Activated CD8-positive, alpha-beta memory T cell treated with anti-CD3 and anti-CD28 coated beads for 36 hours (primary cell): ENCODE measurements at regions not wholly inside any gene's neighbourhood (a gene's known extent, or its start where the extent isn't known, plus 50 kb on each side); places are given as distances from the start of the nearest gene placed in this dataset.
"Not testable (repeated sequence)": the region's sequence is repeated elsewhere in the genome, so short reads cannot be mapped to it uniquely, and the experiment has no call there.

ENCODE experiments used
- CTCF ChIA-PET: fragments of 350-600 bp; sonication (Branson Sonifier 250); formaldehyde crosslinking; loops from one replicate; lab custom pipeline; 2021; ENCODE audit warnings: antibody characterized with exemption; lab: Charles Lee
- POLR2A ChIA-PET: fragments of 350-600 bp; sonication (Branson Sonifier 250); formaldehyde crosslinking; loops from one replicate; lab custom pipeline; 2021; ENCODE audit warnings: antibody characterized with exemption; lab: Charles Lee

DNA sequence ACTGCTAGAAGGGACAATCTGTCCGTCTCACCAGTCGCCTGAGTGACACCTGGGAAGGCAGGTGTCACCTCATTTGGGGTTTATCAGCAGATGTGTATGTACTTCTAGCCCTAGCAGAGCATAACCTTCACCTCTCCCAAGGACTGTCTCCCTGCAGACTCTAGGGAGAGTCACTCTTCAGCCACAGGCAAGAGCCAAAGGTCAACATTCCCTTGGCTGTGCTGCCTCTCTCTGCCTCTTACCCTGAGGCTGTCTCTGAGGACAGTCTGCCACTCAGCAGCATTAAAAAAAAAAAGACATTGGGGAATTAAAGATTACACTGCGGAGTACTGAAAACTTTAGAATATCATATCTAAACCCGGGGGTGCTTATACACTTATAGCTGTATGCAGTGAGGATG lies 377.7 kb upstream of the FZD8 start:
- CTCF ChIA-PET, result no interaction called here
- POLR2A ChIA-PET, result no interaction called here

DNA sequence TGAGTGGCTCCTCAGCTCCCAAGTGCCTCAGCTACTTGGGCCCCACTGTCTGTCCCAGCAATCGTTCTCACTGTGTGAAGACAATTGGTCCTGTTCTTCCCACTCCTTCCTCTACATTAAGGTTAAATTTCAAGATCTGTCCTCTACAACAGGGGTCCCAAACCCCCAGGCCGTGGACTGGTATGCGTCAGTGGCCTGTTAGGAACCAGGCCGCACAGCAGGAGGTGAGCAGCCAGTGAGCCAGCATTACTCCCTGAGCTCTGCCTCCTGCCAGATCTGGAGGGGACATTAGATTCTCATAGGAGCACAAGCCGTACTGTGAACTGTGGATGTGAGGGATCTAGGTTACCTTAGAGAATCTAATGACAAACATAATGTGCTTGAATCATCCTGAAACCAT lies 376.9 kb upstream of the FZD8 start:
- CTCF ChIA-PET, result no interaction called here

DNA sequence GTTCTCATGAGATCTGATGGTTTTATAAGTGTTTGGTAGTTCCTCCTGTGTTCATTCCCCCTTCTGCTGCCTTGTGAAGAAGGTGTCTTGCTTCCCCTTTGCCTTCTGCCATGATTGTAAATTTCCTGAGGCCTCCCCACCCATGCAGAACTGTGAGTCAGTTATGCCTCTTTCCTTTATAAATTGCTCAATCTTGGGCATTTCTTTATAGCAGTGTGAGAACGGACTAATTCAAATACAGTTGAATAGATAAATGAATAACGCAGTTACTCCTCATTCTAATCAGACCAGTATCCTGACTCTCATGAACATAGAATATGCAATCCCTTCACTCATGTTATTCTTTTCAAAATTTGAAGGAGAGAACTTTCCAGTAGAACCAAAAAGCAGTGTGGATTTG lies 375.0 kb upstream of the FZD8 start:
- ChIA-PET CTCF (no interaction called here), POLR2A (no interaction called here)

More for the DNA sequence above, 376.9 kb upstream of the FZD8 start:
- POLR2A ChIA-PET, result no interaction called here

DNA sequence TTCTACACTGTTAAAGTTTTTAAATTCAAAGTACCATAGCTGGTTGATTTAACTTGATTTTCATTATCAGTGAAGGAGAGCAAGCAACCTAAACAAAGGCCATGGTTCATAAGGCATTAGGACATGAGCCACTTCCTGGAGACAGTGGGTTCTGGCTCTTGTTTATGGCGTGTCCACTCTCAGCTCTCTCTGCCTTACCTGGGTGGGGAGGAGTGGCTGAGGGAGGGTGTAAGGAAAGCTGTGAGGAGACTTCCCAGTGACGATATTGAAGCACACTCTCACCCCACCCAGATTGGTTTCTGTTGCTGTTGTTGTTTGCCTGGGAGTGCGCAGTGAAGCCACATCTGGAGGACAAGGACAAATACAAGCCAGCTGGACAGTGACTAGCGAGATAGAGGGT lies 365.3 kb upstream of the FZD8 start:
- ChIA-PET CTCF (no interaction called here), POLR2A (no interaction called here)

DNA sequence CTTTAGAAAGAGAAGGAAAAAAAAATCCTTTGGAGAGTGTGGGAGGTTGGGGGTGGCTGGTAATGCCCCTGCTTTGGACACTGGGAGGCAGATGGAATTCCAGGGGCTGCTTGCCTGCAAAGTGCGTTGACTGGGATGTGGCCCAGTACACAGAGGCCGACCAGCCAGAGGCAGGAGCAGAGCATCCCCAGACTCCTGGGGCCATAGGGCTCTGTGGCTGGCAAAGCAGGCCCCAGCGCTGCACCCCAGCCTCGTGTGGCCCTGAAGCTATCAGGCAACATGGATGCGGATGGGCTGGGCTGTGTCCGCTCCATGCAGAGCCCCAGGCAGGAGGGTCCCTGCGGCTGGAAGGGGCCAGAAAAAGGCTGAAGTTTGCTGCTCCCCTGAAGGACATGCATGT lies 361.6 kb upstream of the FZD8 start:
- POLR2A ChIA-PET, result no interaction called here

DNA sequence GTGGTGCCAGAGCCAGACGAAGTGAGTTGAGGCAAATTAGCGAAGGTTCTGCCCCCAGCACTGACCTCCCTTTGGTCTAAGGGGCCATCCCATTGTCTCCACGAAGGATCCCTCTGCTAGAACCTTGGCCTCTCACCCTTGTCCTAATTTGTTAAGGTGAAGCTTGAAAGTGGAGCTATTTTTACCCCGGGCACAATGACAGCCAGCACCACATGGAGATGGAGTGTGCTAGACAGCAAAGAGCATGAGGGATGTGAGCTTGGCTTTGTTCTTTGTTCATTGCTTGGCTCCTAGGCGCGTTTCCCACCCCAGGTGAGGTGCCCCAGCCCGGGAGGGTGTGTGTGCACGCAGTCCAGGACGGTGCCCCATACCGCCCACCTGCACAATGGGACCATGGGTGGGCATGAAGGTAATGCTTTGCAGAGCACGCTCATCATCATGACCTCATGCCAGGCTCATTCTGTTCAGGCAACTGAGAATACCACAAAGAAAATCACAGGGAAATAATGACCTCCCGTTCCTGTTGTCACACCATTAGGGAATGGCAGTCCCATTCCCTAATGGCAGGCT lies 361.0 kb upstream of the FZD8 start:
- POLR2A ChIA-PET, result no interaction called here
- CTCF ChIA-PET, result no interaction called here

More for the DNA sequence above, 361.6 kb upstream of the FZD8 start:
- CTCF ChIA-PET, result no interaction called here

DNA sequence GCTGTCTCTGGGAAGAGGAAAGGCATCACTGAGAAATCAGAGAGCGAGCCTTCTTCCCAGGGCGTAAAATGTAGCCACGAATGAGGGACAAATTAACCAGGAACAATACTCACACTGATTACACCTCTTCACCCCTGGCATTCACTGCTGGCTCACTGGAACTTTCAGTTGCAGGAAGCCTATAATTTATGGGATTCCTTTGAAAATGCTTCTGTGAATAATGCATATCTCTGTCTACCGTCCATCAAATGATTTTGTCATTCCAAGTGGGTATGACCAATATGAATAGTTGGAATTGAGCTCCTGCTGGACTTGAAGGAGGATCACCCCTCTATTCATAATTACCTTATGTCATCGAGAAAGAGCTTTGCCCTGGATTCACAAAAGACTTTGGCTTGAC lies 360.3 kb upstream of the FZD8 start:
- POLR2A ChIA-PET, result no interaction called here
- CTCF ChIA-PET, result interaction anchor here (0.6 to 0.7 kb wide), 2 partner anchors 9 to 358 kb away, joined by 4 to 6 read pairs; no protein-coding TSS in a partner anchor

DNA sequence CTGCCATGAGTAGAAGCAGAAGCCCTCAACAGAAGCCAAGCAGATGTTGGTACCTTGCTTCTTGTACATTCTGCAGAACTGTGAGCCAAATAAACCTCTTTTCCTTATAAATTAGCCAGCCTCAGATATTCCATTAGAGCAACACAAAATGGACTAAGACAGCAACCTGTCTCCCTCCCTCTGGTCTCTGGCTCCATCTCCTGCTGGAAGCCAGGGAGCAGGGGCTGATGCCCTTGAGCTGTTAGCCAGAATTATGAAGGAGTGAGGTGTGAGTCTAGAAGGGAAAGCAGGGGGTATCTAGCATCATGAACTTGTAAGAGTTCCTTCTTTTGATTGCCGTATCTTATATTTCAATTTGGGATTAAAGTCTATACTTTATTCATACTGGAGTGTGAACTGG lies 358.7 kb upstream of the FZD8 start:
- POLR2A ChIA-PET, CTCF ChIA-PET: not testable (repeated sequence)

DNA sequence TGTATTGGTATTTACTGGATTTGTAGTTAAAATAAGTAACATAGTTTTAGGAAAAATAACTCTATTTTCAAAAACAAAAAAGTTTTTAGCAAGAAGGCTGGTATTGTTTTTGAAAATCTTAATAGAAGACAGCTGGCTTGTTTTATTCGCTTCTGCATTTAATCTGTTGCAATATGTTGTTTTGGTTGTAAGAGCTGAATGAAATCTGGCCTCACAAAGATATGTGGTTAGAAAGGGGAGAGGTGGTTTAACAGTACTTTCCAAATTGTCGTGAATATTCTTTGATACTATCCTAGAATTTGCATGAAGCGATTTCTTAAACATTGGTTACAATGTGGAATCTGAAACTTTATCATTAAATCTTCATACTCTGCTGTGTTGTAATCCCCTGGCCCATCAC lies 355.9 kb upstream of the FZD8 start:
- POLR2A ChIA-PET, result no interaction called here
- CTCF ChIA-PET, result no interaction called here

DNA sequence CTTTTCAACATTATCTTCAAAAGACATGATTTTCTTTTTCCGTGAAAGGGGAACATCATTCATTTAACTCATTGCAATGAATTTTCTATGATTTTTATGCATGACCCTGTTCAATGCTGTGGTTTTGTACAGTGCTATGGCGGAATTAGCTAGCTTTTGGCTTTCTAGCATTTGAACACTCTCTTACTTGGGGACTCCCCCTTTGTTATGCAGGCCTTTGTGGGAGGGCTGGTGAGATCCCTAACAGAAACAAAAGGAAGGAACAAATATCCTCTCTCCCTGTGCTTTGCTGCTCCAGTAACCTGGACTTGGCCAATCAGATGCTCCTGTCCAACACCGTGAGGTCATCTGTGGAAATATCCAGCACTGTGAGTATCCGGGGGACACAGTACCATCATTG lies 353.4 kb upstream of the FZD8 start:
- CTCF ChIA-PET, result no interaction called here
- POLR2A ChIA-PET, result no interaction called here

DNA sequence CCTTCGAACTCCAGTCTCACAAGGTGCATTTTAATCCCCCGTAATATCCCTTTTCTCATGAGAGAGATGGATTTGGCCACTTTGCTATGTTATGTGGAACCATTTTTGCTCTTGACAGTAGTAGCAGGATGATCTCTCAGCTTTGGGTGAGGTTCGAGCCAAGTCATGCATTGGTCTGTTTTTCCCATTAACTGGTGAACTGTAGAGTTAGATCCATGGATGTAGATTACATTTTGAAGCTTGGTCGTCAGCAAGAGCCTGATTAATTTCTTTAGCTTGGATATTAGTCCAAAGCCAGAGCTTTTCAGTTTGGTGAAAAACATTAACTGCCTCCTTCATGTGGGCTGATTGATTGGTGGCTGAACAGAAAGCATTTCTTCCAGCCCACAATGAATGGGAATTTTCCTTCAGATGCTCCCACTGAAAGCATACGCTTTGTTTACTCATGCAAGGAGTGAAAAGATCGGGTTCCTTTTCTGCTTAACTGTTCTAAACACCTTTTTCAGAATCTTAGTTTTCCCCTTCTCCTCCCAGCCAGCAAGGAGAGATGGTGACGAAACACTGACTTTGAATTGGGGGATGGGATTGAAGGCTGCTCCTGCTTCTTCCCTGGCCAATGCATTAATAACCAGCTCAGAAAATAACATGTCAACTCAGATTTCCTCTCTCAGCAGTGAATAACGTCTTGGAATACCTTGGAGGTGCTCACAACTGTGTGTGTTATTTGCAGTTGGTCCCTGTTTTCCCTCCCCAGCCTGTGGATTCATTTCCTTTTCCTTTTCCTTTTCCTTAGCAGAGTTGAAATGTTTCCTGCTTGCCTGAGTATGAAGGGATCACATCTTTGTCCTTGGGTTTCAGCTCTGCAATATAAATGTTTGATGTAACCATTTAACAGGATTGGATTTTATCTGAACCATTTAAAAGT lies 351.8 kb upstream of the FZD8 start:
- ChIA-PET CTCF (interaction anchor here (0.7 kb wide), 3 partner anchors 8 to 1401 kb away, joined by 3 to 4 read pairs (median 3); no protein-coding TSS in a partner anchor), POLR2A (no interaction called here)

DNA sequence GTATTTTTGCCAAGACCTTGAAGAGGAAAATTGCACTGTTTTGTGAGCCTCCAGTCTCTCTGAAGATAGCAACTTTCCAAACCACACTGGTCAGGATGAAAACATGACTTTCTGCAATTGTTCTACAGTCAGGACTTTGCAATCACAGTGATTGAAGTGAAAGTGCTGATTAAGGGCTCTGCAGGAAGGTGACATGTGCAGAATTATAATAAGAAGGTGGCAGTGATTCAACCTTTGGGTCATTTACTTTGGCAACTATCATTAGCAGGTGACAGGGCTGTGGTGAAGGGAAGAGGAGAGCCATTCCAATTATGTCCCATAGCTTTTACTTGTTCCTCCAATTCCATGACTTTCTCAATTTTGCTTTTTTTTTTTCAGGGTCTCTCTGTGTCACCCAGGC lies 350.0 kb upstream of the FZD8 start:
- POLR2A ChIA-PET, result no interaction called here
- CTCF ChIA-PET, result no interaction called here

DNA sequence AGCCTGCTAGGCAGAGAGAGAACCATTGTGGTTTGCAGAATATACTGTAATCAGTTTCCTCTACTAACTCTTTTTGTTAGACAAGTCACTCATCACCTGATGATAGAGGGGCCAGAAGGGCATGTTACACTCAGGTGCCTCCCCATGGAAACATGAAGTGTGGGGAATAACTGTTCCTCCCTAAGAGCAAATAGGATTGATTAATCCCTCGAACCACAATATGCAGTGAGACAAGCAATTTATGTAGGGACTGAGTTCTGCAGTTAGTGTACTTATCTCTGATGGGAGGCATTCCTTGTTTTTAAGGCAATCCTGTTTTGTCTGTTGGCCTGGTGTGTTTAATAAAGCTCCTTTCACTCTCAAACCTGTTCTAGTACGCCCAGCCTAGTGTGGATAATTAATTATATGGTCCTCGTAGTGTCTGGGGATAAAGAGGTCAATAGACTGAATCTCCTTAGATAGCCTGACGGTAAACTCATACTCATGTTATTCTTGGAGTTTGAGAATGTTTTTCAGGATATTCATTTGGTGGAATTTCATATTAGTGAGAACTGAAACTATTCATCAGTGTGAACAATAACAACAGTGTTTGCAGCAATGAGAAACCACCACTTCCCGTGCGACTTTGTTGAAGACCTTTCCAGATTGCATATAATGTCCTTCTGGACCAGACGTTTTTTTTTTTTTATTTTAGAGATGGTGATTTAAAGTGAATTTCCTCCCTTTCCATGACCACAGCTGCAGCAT lies 344.8 kb upstream of the FZD8 start:
- POLR2A ChIA-PET, result no interaction called here
- CTCF ChIA-PET, result no interaction called here

DNA sequence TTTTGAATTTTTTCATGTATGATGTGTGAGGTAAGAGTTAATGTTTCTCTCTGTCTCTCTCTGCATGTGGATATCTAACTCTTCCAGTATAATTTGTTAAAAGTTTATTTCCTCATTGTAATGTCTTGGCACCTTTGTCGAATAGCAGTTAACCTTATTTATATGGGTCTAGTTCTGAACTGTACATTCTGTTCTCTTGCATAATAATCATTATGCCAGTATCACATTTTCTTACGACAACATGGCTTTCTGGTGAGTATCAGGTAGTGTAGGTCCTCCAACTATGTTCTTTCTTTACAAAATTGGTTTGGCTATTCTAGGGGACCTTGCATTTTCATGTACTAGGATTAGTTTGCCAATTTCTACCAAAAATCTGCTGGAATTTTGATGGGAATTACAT lies 337.0 kb upstream of the FZD8 start:
- ChIA-PET CTCF (no interaction called here), POLR2A (no interaction called here)

DNA sequence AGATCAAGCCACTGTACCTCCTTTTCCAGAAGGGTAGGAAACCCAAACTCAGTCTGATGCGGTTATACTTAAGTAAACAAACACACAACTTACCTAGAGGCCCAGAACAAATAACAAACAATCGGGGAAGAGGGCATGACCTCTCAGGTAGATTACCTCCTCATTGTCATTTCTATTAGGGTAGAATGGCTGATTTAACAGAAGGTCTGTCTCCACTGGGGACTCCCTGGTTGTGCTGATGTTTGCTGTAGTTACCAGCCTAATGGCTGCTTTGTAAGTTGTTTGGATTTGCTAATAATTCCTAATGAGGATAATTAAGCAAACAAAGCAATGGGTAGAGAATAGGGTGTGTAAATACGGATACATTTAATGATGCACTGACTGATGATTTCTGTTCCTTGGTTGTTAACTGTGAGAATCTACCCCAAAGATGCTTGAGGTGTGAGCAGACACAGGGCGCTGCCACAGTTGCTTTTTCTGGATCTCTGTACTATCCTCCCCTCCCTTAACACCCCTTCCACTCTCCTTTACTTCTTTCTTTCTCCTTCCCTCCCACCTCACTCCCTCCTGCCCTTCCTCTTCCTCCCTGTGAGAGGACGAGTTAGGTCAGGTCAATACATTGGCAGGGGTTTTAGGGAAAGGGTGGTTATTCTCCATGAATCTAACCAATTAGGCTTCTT lies 332.0 kb upstream of the FZD8 start:
- POLR2A ChIA-PET, CTCF ChIA-PET: not testable (repeated sequence)

DNA sequence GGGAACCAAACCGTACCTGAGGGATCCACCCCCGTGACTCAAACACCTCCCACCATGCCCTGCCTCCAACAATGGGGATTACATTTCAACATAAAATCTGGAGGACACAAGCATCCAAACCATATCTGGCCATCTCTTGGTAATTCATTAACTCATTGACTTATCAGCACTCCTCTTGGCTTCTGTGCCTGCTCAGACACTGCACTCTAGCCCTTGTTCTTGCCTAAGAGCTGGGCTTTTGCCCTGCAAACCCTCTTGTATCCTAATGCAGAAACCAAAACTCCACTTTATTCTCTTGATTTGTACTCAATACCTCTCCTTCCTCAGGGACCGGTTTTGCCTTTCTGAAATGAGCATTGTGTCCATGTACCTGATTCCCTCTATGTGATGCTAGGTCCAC lies 330.2 kb upstream of the FZD8 start:
- POLR2A ChIA-PET, result no interaction called here
- CTCF ChIA-PET, result no interaction called here

DNA sequence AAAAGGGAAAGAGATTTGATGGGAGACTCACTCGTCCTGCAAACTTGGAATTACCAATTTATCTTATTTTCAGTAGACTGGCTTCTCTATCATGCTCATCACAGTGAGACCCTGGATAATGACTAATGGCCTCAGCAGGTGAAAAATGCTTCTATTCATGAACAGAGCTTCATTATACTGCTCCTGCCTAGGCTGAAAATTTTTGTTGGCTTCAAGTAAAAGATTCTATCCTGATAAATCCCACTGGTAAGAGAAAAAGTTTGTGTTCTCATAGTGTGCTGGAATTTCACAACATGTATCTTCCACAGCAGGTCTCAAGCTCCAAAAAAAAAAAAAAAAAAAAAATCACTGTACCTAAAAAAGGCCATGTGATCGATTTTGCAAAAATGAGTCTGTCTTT lies 329.3 kb upstream of the FZD8 start:
- POLR2A ChIA-PET, result no interaction called here
- CTCF ChIA-PET, result no interaction called here

DNA sequence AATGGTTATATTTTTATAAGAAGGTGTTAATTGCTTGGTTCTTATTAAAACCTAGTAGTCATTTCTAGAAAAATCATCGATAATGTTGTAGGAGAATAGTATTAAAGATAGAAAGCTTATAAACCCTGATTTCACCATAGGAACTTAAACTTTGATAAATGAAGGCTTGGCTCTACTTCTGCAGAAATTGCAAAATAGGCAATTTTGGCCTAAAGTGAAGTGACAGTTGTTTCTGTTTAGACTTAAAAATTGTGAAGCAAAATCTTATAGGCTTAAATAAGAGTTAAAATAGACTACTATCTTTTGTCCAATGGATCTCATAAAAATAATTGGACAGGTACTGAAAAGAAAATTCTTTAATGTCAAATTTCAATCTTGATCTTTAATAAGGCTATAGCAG lies 321.6 kb upstream of the FZD8 start:
- POLR2A ChIA-PET, result no interaction called here
- CTCF ChIA-PET, result no interaction called here

DNA sequence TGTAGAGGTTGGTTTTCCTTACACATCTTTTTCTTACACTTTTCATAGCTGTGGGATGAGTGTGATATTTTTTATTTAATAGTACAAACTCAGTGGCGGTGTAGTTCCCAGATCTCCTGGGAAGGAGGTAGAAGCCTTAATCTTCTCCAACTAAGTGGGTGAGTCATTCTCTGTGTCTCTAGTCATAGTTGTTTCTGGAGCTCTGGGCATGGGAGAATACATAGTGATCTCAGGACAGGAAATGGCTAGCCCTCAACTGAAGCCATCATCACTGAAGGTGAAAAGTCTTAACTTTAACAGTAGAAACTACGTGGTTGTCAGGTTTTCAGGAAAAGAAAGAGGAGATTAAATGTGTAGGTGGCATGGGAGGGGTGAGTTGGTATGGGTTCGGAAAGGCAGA lies 319.4 kb upstream of the FZD8 start:
- POLR2A ChIA-PET, result no interaction called here
- CTCF ChIA-PET, result no interaction called here

DNA sequence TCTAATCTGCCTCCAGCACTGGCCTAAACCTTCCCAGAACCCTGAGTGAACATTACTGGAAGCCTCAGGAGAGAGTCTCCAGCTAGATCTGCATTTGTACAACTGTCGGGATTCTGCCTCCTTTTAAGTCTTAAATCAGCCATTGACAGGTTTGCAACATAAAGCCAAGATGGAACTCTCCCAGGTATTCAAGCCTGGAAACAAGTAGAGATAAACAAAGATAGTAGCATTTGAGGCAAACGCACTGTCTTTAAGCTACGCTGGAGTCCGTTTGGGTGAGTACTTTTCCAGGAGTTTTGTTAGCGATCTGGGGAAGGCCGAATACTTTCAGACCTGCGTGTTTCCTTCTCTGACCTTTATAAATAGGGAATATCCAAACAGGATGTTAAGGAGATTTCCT lies 317.2 kb upstream of the FZD8 start:
- ChIA-PET POLR2A (no interaction called here), CTCF (no interaction called here)
